DMS53 treated with DMSO at 0.1 percent for 48 hours (cell line): ENCODE measurements at regions not wholly inside any gene's neighbourhood (a gene's known extent, or its start where the extent isn't known, plus 50 kb on each side); places are given as distances from the start of the nearest gene placed in this dataset.

Experiments used
- DNase-seq: peaks from one replicate; lab custom pipeline; 2025; ENCODE audit not compliant: unreplicated experiment; lab: John Stamatoyannopoulos, UW

- no peak for DNase-seq
These were observed 766.1 kb upstream of the IGFBP3 start for GRCh38 chr7:46687203-46687602.

GRCh38 chr7:46685051-46685450 is 764.0 kb upstream of the IGFBP3 start:
- no peak for DNase-seq

GRCh38 chr7:46682836-46683624 is 762.0 kb upstream of the IGFBP3 start:
- DNase-seq, result no peak

- DNase-seq, result no peak
These were observed 760.9 kb upstream of the IGFBP3 start for GRCh38 chr7:46681865-46682503.

GRCh38 chr7:46680147-46680546 is 759.1 kb upstream of the IGFBP3 start:
- DNase-seq, result peak; percentile 41

- no peak for DNase-seq
These were observed 758.6 kb upstream of the IGFBP3 start for GRCh38 chr7:46679671-46680070.

GRCh38 chr7:46678421-46678820 is 757.3 kb upstream of the IGFBP3 start:
- no peak for DNase-seq

- DNase-seq, result no peak
These were observed 754.4 kb upstream of the IGFBP3 start for GRCh38 chr7:46675456-46675855.

- no peak for DNase-seq
These were observed 751.8 kb upstream of the IGFBP3 start for GRCh38 chr7:46672861-46673260.

- no peak for DNase-seq
These were observed 750.2 kb upstream of the IGFBP3 start for GRCh38 chr7:46671108-46671769.

- DNase-seq, result no peak
These were observed 748.0 kb upstream of the IGFBP3 start for GRCh38 chr7:46669028-46669427.

GRCh38 chr7:46664453-46664852 is 743.4 kb upstream of the IGFBP3 start:
- no peak for DNase-seq

- no peak for DNase-seq
These were observed 742.0 kb upstream of the IGFBP3 start for GRCh38 chr7:46663025-46663424.

GRCh38 chr7:46661431-46661830 is 740.4 kb upstream of the IGFBP3 start:
- no peak for DNase-seq

GRCh38 chr7:46660402-46660980 is 739.4 kb upstream of the IGFBP3 start:
- DNase-seq, result no peak

GRCh38 chr7:46658281-46658680 is 737.2 kb upstream of the IGFBP3 start:
- no peak for DNase-seq

- DNase-seq, result no peak
These were observed 733.7 kb upstream of the IGFBP3 start for GRCh38 chr7:46654546-46655443.

GRCh38 chr7:46653848-46654247 is 732.8 kb upstream of the IGFBP3 start:
- no peak for DNase-seq

- DNase-seq, result no peak
These were observed 731.2 kb upstream of the IGFBP3 start for GRCh38 chr7:46652317-46652716.

- no peak for DNase-seq
These were observed 730.6 kb upstream of the IGFBP3 start for GRCh38 chr7:46651561-46652088.
